ENCODE measurements at regions not wholly inside any gene's neighbourhood (a gene's known extent, or its start where the extent isn't known, plus 50 kb on each side); places are given as distances from the start of the nearest gene placed in this dataset.
"Not testable (repeated sequence)": the region's sequence is repeated elsewhere in the genome, so short reads cannot be mapped to it uniquely, and the experiment has no call there.

DNA sequence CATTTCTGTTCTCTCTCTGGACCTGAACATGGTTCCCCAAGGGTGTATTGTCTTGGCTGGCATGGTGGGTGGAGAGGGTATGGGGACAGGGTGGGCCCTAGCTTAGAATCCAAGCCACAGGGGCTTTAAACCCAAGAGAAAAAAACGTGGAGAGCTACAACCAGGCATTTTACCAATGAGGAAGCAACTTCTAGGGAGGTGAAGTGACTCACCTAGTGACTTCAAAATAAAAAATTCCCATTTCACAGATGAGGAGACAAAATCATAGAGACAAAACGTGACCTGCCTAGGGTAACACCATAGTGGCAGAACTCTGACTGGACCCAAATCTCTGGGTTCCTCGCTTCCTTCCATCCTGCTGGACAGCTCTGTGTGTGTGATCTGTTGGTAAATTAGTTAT lies 216.8 kb downstream of the RPLP1 start:
- no peaks in the 10 kb centered on the region for H3K36me3 ChIP-seq (ENCODE audit: insufficient read depth, low read length)
- no peaks in the 10 kb centered on the region for H3K4me1 ChIP-seq (ENCODE audit: insufficient read depth, low read length)
- WGBS: 84% methylated on average over 3 of the region's 3 CpGs
- H3K4me3 ChIP-seq (ENCODE audit: low read length): no peak overlapping the region
- H3K9me3 ChIP-seq (ENCODE audit: insufficient read depth, low read depth, low read length): no peaks in the 10 kb centered on the region
- no peak overlapping the region for H3K27ac ChIP-seq (ENCODE audit: low read depth, low read length)
- no peaks in the 10 kb centered on the region for H3K27me3 ChIP-seq (ENCODE audit: insufficient read depth, low read length)
- H3K9ac ChIP-seq (ENCODE audit: low read depth, low read length): no peak overlapping the region

DNA sequence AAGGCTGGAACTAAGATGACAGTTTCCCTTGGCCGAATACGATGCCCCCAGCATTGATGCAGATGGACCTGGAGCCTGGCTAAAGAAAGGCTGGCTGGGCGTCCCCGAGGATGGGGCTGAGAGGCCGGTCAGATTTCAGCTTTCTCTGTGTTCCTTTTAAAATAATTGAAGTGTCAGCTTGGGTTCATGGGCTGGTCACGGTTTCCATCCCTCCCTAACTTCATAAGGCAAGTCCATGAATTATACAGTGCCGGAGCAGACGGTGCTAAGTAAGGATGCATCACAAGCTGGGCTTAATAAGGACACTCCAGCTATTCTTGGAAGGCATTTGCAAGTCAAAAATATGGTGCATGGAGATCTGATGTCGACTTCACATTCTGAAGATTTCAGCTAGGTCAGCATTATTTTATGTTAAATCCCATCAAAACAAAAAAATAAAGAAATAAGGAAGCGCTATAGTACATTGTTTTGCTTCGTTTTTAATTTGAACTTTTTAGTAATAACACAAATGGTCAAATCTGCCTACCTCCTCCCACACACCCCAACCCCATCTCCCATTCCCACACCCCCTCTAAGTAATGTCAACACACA lies 220.8 kb downstream of the RPLP1 start:
- H3K27ac ChIP-seq (ENCODE audit: low read depth, low read length): no peak overlapping the region
- no peaks in the 10 kb centered on the region for H3K36me3 ChIP-seq (ENCODE audit: insufficient read depth, low read length)
- H3K9ac ChIP-seq (ENCODE audit: low read depth, low read length): no peak overlapping the region
- H3K27me3 ChIP-seq (ENCODE audit: insufficient read depth, low read length): no peaks in the 10 kb centered on the region
- no peaks in the 10 kb centered on the region for H3K9me3 ChIP-seq (ENCODE audit: insufficient read depth, low read depth, low read length)
- WGBS: 93% methylated on average over 11 of the region's 11 CpGs
- H3K4me1 ChIP-seq (ENCODE audit: insufficient read depth, low read length): no peaks in the 10 kb centered on the region; the same call in 1 of the 2 replicates
- no peak overlapping the region for H3K4me3 ChIP-seq (ENCODE audit: low read length)

DNA sequence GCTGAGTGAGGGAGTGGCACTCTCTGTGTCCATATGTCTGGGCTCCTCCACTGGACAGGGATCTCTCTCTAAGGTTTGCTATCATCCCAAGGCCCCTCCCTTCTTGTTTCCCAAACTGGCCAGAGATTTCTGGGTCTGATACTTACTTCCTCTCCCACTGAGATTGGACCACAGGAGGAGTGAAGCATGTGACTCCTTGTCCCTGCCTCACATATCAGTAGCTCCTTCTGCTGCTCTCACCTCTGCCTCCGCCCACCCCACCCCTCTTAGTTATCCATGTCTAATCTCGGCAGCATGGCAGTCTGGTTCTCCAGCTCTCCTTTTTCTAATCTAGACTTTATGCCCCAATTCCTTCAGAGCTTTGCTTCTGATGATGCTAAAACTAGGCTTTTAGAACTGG lies 223.1 kb downstream of the RPLP1 start:
- Histone ChIP-seq H3K27ac (ENCODE audit: low read depth, low read length) (no peak overlapping the region), H3K36me3 (ENCODE audit: insufficient read depth, low read length) (no peaks in the 10 kb centered on the region), H3K9ac (ENCODE audit: low read depth, low read length) (no peak overlapping the region), H3K4me1 (ENCODE audit: insufficient read depth, low read length) (no peaks in the 10 kb centered on the region; the same call in 1 of the 2 replicates), H3K4me3 (ENCODE audit: low read length) (no peak overlapping the region), H3K27me3 (ENCODE audit: insufficient read depth, low read length) (no peaks in the 10 kb centered on the region), H3K9me3 (ENCODE audit: insufficient read depth, low read depth, low read length) (no peaks in the 10 kb centered on the region)
- 86% methylated on average over 2 of the region's 2 CpGs for WGBS

DNA sequence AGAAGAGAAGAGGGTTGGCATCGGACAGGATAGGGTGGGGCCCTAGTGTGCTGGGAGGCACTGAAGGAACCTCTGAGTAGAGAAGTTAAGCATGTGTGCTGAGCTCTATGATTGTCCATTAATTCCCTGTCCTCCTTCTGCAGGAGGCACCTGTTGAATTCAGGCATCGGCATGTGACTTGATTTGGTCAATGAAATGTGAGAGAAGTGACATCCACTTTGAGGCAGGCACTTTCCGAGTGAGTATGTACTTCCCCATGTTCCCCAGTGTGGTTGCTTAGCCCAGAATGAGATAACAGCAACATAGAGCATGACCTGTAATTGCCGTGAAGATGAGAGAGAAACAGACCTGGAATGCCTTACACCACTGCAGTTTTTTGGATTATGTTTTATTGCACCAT lies 224.8 kb downstream of the RPLP1 start:
- Histone ChIP-seq H3K4me3 (ENCODE audit: low read length) (no peak overlapping the region), H3K27ac (ENCODE audit: low read depth, low read length) (no peak overlapping the region), H3K27me3 (ENCODE audit: insufficient read depth, low read length) (no peaks in the 10 kb centered on the region), H3K36me3 (ENCODE audit: insufficient read depth, low read length) (no peaks in the 10 kb centered on the region), H3K9ac (ENCODE audit: low read depth, low read length) (no peak overlapping the region), H3K4me1 (ENCODE audit: insufficient read depth, low read length) (no peaks in the 10 kb centered on the region; the same call in 1 of the 2 replicates), H3K9me3 (ENCODE audit: insufficient read depth, low read depth, low read length) (peaks cover 3% of the 10 kb centered on the region; the same call in 1 of the 2 replicates)
- 86% methylated on average over 4 of the region's 4 CpGs for WGBS

DNA sequence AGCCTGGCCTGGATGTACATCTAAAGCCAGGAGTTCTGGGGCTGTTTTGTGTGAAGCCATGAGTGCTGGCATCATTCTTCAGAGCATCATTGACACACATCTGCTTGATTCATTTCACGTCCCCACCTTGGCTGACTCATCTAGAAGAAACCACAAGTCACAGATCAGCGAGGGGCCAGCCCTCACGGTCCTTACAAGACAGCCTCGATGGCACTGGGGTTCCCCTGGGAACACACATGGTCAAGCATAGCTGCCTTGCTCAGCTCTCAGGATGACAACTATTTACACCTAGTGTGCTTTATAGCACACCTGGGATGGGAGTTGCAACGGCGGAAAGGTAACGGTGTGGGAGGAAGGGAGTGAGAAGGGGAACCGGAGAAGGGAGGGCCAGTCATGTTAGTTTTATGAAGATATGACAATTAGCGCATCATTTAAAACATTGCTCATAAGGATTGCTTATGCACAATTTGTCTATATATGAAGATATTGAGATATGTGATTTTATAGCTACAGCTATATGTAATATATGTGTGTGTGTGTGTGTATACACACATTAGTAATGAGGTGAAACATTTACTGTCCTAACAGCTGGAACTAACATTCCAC lies 227.1 kb downstream of the RPLP1 start:
- no peak overlapping the region for H3K4me3 ChIP-seq (ENCODE audit: low read length)
- no peaks in the 10 kb centered on the region; the same call in 1 of the 2 replicates for H3K4me1 ChIP-seq (ENCODE audit: insufficient read depth, low read length)
- 95% methylated on average over 9 of the region's 9 CpGs for WGBS
- no peak overlapping the region for H3K27ac ChIP-seq (ENCODE audit: low read depth, low read length)
- H3K9me3 ChIP-seq (ENCODE audit: insufficient read depth, low read depth, low read length): peaks cover 5% of the 10 kb centered on the region; the same call in 1 of the 2 replicates
- H3K9ac ChIP-seq (ENCODE audit: low read depth, low read length): no peak overlapping the region
- H3K27me3 ChIP-seq (ENCODE audit: insufficient read depth, low read length): no peaks in the 10 kb centered on the region
- no peaks in the 10 kb centered on the region for H3K36me3 ChIP-seq (ENCODE audit: insufficient read depth, low read length)

DNA sequence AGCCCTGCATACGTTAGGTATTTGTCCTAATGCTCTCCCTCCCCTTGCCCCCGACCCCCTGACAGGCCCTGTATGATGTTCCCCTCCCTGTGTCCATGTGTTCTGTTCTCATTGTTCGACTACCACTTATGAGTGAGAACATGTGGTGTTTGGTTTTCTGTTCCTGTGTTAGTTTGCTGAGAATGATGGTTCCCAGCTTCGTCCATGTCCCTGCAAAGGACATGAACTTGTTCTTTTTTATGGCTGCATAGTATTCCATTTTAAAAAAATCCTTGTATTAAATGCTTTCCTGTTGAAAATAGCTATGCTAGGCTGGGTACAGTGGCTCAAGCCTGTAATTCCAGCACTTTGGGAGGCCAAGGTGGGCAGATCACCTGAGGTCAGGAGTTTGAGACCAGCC lies 232.2 kb downstream of the RPLP1 start:
- not testable (repeated sequence) for H3K9me3 ChIP-seq (ENCODE audit: insufficient read depth, low read depth, low read length); H3K27me3 ChIP-seq (ENCODE audit: insufficient read depth, low read length); H3K4me1 ChIP-seq (ENCODE audit: insufficient read depth, low read length); H3K4me3 ChIP-seq (ENCODE audit: low read length); H3K27ac ChIP-seq (ENCODE audit: low read depth, low read length); H3K36me3 ChIP-seq (ENCODE audit: insufficient read depth, low read length); H3K9ac ChIP-seq (ENCODE audit: low read depth, low read length)
- 96% methylated on average over 3 of the region's 4 CpGs for WGBS

DNA sequence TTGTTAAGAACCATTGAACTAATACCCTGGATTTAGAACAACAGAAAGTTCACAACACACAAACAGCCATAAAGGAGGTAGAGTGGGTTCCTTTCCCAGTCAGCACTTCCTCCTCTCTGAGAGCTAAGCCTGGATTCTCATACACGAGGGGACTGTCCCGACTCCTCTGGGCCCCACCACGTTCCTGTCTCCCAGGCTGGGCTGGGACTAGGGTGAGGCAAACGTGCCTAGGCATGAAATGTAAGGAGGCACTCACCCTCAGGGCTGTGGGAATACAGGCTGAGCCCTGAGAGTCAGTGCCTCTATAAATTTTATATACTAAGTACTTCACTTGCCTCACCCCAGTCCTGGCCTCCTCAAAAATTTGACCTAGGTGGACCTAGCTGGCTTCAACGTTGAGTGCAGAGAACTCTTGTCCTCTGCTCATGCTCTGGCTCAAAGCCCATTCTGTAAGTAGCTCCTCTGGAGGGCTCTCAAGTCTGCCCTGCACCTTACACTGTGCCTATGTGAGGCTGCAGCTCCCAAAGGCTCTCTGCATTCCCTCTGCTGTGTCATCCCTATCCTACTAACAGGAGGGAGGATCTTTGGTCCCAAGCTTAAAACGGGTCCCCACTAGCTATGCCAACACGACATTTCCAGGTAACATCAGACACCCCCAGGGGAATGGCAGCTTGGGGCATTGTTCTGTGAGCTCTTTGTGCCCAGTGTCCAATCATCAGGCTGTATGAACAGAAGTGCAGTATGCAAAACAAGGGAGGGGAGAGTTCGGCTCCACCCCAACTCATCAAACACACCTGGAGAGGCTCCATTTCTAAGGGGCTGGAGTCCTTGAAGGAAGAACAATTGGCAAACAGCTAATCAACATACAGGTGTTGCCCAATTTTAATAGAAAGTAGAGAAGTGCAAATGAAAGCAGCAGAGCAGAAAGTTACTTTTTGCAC lies 233.2 kb downstream of the RPLP1 start:
- Histone ChIP-seq H3K4me1 (ENCODE audit: insufficient read depth, low read length) (no peaks in the 10 kb centered on the region), H3K9ac (ENCODE audit: low read depth, low read length) (no peak overlapping the region), H3K9me3 (ENCODE audit: insufficient read depth, low read depth, low read length) (peaks cover 9% of the 10 kb centered on the region; the same call in 1 of the 2 replicates), H3K27ac (ENCODE audit: low read depth, low read length) (no peak overlapping the region), H3K36me3 (ENCODE audit: insufficient read depth, low read length) (no peaks in the 10 kb centered on the region), H3K4me3 (ENCODE audit: low read length) (no peak overlapping the region), H3K27me3 (ENCODE audit: insufficient read depth, low read length) (no peaks in the 10 kb centered on the region)
- 90% methylated on average over 7 of the region's 8 CpGs for WGBS

DNA sequence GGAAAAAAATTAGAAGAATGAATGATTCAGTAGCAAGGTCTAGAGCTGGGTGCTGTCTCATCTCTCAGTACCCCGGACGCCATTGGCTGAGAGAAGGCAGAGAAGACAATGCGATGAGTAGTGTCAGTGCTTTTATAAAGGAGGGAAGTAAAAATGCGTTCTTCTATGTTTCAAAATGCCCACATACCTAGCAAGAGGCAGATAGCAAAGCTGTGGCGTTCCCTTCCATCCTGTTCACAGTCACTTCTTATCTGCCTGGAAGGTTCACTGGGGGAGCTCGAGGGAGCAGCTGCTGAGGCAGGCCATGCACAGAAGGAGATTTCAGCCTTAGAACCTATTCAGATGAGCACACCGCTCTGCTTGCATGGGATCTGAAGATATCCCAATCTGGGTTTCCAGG lies 234.0 kb downstream of the RPLP1 start:
- Histone ChIP-seq H3K4me1 (ENCODE audit: insufficient read depth, low read length) (no peaks in the 10 kb centered on the region), H3K27ac (ENCODE audit: low read depth, low read length) (no peak overlapping the region), H3K4me3 (ENCODE audit: low read length) (no peak overlapping the region), H3K9me3 (ENCODE audit: insufficient read depth, low read depth, low read length) (peaks cover 9% of the 10 kb centered on the region; the same call in 1 of the 2 replicates), H3K27me3 (ENCODE audit: insufficient read depth, low read length) (no peaks in the 10 kb centered on the region), H3K9ac (ENCODE audit: low read depth, low read length) (no peak overlapping the region), H3K36me3 (ENCODE audit: insufficient read depth, low read length) (no peaks in the 10 kb centered on the region)
- WGBS: 90% methylated on average over 7 of the region's 7 CpGs

DNA sequence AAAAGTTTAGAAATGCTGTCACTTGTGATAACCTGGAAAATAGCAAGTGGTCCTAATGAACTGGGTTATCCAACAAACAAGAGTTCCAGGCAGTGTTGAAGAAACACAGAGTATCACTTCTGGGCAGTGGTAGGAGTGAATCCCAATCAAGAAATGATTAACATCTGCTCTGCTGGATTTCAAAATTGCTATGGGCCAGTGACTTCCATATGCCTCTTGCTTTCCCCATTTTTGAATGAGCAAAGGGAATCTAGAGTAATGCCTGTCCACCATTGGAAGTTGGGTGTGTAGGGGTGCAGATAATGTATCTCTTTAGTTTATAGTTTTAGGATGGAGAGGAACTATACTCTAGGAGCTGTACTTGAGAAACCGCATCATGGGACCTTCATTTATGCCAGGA lies 236.5 kb downstream of the RPLP1 start:
- 83% methylated on average over 1 of the region's 1 CpG for WGBS
- Histone ChIP-seq H3K9me3 (ENCODE audit: insufficient read depth, low read depth, low read length) (0 out of 2 replicates have a peak, but pooled peaks cover 4% of the 10 kb centered on the region), H3K4me1 (ENCODE audit: insufficient read depth, low read length) (no peaks in the 10 kb centered on the region), H3K27ac (ENCODE audit: low read depth, low read length) (no peak overlapping the region), H3K36me3 (ENCODE audit: insufficient read depth, low read length) (no peaks in the 10 kb centered on the region), H3K4me3 (ENCODE audit: low read length) (no peak overlapping the region), H3K9ac (ENCODE audit: low read depth, low read length) (no peak overlapping the region), H3K27me3 (ENCODE audit: insufficient read depth, low read length) (no peaks in the 10 kb centered on the region)

DNA sequence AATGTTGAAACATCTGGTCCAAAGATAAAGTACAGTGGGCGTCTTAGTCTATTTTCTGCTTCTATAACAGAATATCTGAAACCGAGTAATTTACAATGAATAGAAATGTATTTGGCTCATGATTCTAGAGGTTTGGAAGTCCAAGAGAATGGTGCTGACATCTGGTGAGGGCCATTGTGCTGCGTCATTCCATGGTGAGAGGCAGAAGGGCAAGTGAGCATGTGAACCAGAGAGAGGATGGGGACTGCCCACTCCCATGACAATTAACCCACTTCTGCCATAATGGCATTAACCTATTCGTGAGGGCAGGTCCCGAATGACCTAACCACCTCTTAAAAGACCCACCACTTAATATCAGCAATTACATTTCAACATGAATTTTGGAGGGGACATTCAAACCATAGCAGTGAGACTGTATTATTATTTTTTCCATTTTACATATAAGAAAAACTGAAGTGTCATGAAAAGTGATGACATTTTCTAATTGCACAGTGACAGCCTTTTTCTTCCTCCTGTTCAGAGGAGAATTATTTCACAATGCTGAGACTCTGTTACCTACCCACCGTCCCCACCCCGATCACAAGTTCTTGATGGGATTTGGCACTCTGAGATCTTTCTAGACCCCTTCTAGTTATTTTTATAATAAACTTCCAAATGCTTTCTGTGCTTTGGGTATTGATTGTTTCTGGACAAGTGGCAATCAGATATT lies 238.8 kb downstream of the RPLP1 start:
- no peak overlapping the region for H3K9ac ChIP-seq (ENCODE audit: low read depth, low read length)
- H3K4me3 ChIP-seq (ENCODE audit: low read length): no peak overlapping the region
- H3K4me1 ChIP-seq (ENCODE audit: insufficient read depth, low read length): no peaks in the 10 kb centered on the region
- WGBS: 92% methylated on average over 7 of the region's 7 CpGs
- no peaks in the 10 kb centered on the region for H3K27me3 ChIP-seq (ENCODE audit: insufficient read depth, low read length)
- no peaks in the 10 kb centered on the region for H3K36me3 ChIP-seq (ENCODE audit: insufficient read depth, low read length)
- 0 out of 2 replicates have a peak, but pooled peaks cover 4% of the 10 kb centered on the region for H3K9me3 ChIP-seq (ENCODE audit: insufficient read depth, low read depth, low read length)
- H3K27ac ChIP-seq (ENCODE audit: low read depth, low read length): no peak overlapping the region
